WTC11 (cell line): ENCODE measurements at regions not wholly inside any gene's neighbourhood (a gene's known extent, or its start where the extent isn't known, plus 50 kb on each side); places are given as distances from the start of the nearest gene placed in this dataset.

ENCODE experiments used
- ATAC-seq: fragments of 200-7000 bp; cut with Tn5 transposase; 2 replicates; pipeline ENCODE4 v1.10.0; 2021; ENCODE audit warnings: mild to moderate bottlenecking, moderate library complexity
- CTCF ChIA-PET: fragments of 300-600 bp; sonication (Branson Sonifier 250); formaldehyde crosslinking; loops from one replicate; lab custom pipeline; 2021; ENCODE audit warnings: antibody characterized with exemption; lab: Charles Lee
- POLR2A ChIA-PET: fragments of 350-600 bp; sonication (Branson Sonifier 250); formaldehyde crosslinking; loops from one replicate; lab custom pipeline; 2021; ENCODE audit warnings: antibody characterized with exemption; lab: Charles Lee
- DNase-seq: peaks from one replicate; pipeline ENCODE4 v3.0.0; 2021; ENCODE audit warnings: low spot score
- H3K27ac Mint-ChIP-seq: 2 replicates; pipeline ENCODE4 v1.8.0; 2021; ENCODE audit warnings: mixed read lengths
- H3K27me3 Mint-ChIP-seq: 2 replicates; pipeline ENCODE4 v1.8.0; 2021; ENCODE audit warnings: low read depth, mild to moderate bottlenecking, moderate library complexity, mixed read lengths
- H3K36me3 Mint-ChIP-seq: 2 replicates; pipeline ENCODE4 v1.8.0; 2021; ENCODE audit warnings: mixed read lengths
- H3K4me1 Mint-ChIP-seq: 2 replicates; pipeline ENCODE4 v1.8.0; 2022; ENCODE audit warnings: mixed read lengths
- H3K4me3 Mint-ChIP-seq: 2 replicates; pipeline ENCODE4 v1.8.0; 2021; ENCODE audit warnings: mild to moderate bottlenecking, moderate library complexity, mixed read lengths
- H3K9me3 Mint-ChIP-seq: 2 replicates; pipeline ENCODE4 v1.8.0; 2021; ENCODE audit warnings: mixed read lengths
- CBFB ChIP-seq: sonication (generic); formaldehyde crosslinking; IDR thresholded peaks from 2 replicates; pipeline ENCODE4 v1.8.1; 2022; ENCODE audit warnings: mild to moderate bottlenecking, low read depth, missing genetic modification reagents
- FOXK1 ChIP-seq: sonication (generic); formaldehyde crosslinking; IDR thresholded peaks from 2 replicates; pipeline ENCODE4 v1.8.0; 2022; ENCODE audit warnings: mild to moderate bottlenecking, moderate library complexity, missing genetic modification reagents
- KAT7 ChIP-seq: sonication (generic); formaldehyde crosslinking; IDR thresholded peaks from 2 replicates; pipeline ENCODE4 v1.8.1; 2023; ENCODE audit warnings: missing genetic modification reagents, mild to moderate bottlenecking, borderline replicate concordance
- MYBL2 ChIP-seq: sonication (generic); formaldehyde crosslinking; IDR thresholded peaks from 2 replicates; pipeline ENCODE4 v1.8.1; 2023; ENCODE audit warnings: mild to moderate bottlenecking, moderate library complexity, missing genetic modification reagents
- OVOL2 ChIP-seq: fragments of 250-450 bp; sonication (Bioruptor Pico); IDR thresholded peaks from 2 replicates; pipeline ENCODE4 v1.9.0; 2021; ENCODE audit warnings: mild to moderate bottlenecking, borderline replicate concordance
- RELA ChIP-seq: sonication (generic); formaldehyde crosslinking; IDR thresholded peaks from 2 replicates; pipeline ENCODE4 v1.8.1; 2022; ENCODE audit warnings: missing genetic modification reagents, mild to moderate bottlenecking, borderline replicate concordance
- RORB ChIP-seq: fragments of 250-450 bp; sonication (Bioruptor Pico); IDR thresholded peaks from 2 replicates; pipeline ENCODE4 v1.9.0; 2021; ENCODE audit warnings: mild to moderate bottlenecking
- TP53 ChIP-seq: sonication (generic); formaldehyde crosslinking; IDR thresholded peaks from 2 replicates; pipeline ENCODE4 v1.8.1; 2023; ENCODE audit warnings: mild to moderate bottlenecking, missing genetic modification reagents
- ZNF121 ChIP-seq: sonication (generic); formaldehyde crosslinking; IDR thresholded peaks from 2 replicates; pipeline ENCODE4 v1.8.0; 2023; ENCODE audit warnings: missing genetic modification reagents
- ZNF232 ChIP-seq: sonication (generic); formaldehyde crosslinking; IDR thresholded peaks from 2 replicates; pipeline ENCODE4 v1.8.0; 2022; ENCODE audit warnings: mild to moderate bottlenecking, missing genetic modification reagents
- TF ChIP-seq, protein P1 (sequence below): fragments of 200-600 bp; IDR thresholded peaks from 2 replicates; pipeline ENCODE4 v1.8.0; 2022; ENCODE audit warnings: antibody characterized with exemption
- TF ChIP-seq, protein P2 (sequence below): sonication (generic); formaldehyde crosslinking; IDR thresholded peaks from 2 replicates; pipeline ENCODE4 v1.8.0; 2022; ENCODE audit warnings: mild to moderate bottlenecking, missing genetic modification reagents
- TF ChIP-seq, protein P3 (sequence below): sonication (generic); formaldehyde crosslinking; IDR thresholded peaks from 2 replicates; pipeline ENCODE4 v1.8.1; 2023; ENCODE audit warnings: mild to moderate bottlenecking, missing genetic modification reagents, borderline replicate concordance
- TF ChIP-seq, protein P4 (sequence below): sonication (generic); formaldehyde crosslinking; IDR thresholded peaks from 2 replicates; pipeline ENCODE4 v1.8.0; 2023; ENCODE audit warnings: missing genetic modification reagents
- TF ChIP-seq, protein P5 (sequence below): sonication (generic); formaldehyde crosslinking; IDR thresholded peaks from 2 replicates; pipeline ENCODE4 v1.8.0; 2023; ENCODE audit warnings: missing genetic modification reagents, mild to moderate bottlenecking, borderline replicate concordance
- TF ChIP-seq, protein P6 (sequence below): sonication (generic); formaldehyde crosslinking; IDR thresholded peaks from 2 replicates; pipeline ENCODE4 v1.8.1; 2022; ENCODE audit warnings: mild to moderate bottlenecking, missing genetic modification reagents, moderate library complexity, borderline replicate concordance
- TF ChIP-seq, protein P7 (sequence below): sonication (generic); formaldehyde crosslinking; IDR thresholded peaks from 2 replicates; pipeline ENCODE4 v1.8.1; 2022; ENCODE audit warnings: mild to moderate bottlenecking, moderate library complexity, missing genetic modification reagents
- TF ChIP-seq, protein P8 (sequence below): fragments of 250-450 bp; sonication (Bioruptor Pico); IDR thresholded peaks from 2 replicates; pipeline ENCODE4 v1.9.0; 2021; ENCODE audit warnings: moderate library complexity, mild to moderate bottlenecking, inconsistent platforms, borderline replicate concordance

DNA sequence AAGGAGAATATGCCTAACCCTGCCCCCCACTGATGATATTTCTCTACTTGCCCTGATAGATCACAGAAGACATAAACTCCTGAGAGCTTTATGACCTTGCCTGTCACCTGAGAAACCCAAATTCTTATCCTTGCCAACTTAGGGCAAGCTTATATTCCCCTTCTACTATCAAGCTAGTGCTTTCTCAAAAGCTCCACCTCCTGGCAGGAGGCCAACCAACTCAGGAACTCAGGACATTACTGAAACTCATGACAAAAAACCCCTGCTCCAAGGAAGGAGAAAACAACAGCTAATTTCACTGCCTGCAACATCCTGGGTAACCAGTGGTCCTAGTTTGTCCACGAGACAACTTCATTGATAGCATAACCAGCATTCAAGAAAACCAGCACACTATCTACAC is 60.9 kb upstream of the FSCB start:
- Mint-ChIP-seq H3K27me3 (no peaks in the 10 kb centered on the region), H3K4me3 (no peak overlapping the region), H3K4me1 (no peaks in the 10 kb centered on the region), H3K27ac (no peak overlapping the region), H3K36me3 (0 out of 2 replicates have a peak, but pooled peaks cover under 1% of the 10 kb centered on the region), H3K9me3 (peaks cover 41% of the 10 kb centered on the region)
- ChIA-PET CTCF (interaction anchor here (0.9 kb wide), 1 partner anchor 199 kb away, joined by 3 read pairs; no protein-coding TSS in a partner anchor), POLR2A (no interaction called here)
- TF ChIP-seq, protein P1, sequence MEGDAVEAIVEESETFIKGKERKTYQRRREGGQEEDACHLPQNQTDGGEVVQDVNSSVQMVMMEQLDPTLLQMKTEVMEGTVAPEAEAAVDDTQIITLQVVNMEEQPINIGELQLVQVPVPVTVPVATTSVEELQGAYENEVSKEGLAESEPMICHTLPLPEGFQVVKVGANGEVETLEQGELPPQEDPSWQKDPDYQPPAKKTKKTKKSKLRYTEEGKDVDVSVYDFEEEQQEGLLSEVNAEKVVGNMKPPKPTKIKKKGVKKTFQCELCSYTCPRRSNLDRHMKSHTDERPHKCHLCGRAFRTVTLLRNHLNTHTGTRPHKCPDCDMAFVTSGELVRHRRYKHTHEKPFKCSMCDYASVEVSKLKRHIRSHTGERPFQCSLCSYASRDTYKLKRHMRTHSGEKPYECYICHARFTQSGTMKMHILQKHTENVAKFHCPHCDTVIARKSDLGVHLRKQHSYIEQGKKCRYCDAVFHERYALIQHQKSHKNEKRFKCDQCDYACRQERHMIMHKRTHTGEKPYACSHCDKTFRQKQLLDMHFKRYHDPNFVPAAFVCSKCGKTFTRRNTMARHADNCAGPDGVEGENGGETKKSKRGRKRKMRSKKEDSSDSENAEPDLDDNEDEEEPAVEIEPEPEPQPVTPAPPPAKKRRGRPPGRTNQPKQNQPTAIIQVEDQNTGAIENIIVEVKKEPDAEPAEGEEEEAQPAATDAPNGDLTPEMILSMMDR, result no peak
- TF ChIP-seq, protein P2, sequence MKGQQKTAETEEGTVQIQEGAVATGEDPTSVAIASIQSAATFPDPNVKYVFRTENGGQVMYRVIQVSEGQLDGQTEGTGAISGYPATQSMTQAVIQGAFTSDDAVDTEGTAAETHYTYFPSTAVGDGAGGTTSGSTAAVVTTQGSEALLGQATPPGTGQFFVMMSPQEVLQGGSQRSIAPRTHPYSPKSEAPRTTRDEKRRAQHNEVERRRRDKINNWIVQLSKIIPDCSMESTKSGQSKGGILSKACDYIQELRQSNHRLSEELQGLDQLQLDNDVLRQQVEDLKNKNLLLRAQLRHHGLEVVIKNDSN (CRISPR knock-in tag), result no peak
- TF ChIP-seq RORB (CRISPR knock-in tag) (no peak), TP53 (CRISPR knock-in tag) (no peak), RELA (CRISPR knock-in tag) (no peak), KAT7 (no peak)
- TF ChIP-seq, protein P3, sequence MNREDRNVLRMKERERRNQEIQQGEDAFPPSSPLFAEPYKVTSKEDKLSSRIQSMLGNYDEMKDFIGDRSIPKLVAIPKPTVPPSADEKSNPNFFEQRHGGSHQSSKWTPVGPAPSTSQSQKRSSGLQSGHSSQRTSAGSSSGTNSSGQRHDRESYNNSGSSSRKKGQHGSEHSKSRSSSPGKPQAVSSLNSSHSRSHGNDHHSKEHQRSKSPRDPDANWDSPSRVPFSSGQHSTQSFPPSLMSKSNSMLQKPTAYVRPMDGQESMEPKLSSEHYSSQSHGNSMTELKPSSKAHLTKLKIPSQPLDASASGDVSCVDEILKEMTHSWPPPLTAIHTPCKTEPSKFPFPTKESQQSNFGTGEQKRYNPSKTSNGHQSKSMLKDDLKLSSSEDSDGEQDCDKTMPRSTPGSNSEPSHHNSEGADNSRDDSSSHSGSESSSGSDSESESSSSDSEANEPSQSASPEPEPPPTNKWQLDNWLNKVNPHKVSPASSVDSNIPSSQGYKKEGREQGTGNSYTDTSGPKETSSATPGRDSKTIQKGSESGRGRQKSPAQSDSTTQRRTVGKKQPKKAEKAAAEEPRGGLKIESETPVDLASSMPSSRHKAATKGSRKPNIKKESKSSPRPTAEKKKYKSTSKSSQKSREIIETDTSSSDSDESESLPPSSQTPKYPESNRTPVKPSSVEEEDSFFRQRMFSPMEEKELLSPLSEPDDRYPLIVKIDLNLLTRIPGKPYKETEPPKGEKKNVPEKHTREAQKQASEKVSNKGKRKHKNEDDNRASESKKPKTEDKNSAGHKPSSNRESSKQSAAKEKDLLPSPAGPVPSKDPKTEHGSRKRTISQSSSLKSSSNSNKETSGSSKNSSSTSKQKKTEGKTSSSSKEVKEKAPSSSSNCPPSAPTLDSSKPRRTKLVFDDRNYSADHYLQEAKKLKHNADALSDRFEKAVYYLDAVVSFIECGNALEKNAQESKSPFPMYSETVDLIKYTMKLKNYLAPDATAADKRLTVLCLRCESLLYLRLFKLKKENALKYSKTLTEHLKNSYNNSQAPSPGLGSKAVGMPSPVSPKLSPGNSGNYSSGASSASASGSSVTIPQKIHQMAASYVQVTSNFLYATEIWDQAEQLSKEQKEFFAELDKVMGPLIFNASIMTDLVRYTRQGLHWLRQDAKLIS (CRISPR knock-in tag), result no peak
- no peak for DNase-seq
- ATAC-seq, result no peak

DNA sequence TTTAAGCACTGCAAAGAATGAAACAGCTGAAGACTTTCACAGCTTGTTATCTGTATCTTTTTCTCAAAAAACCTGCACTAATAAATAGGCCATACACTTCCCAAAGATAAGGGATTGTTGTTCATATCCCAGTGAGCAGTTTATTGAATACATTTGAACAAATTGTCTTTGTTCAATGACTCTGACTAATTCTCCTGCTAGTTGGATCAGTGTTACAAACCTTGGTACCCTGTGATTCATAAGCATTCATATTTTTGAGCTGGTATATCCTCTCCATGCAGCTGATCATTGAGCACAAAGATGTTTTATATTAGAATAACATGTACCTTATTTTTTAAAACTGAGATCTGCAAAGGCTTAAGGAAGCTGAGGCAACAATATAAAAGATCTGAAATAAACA is 58.9 kb upstream of the FSCB start:
- peaks cover 25% of the 10 kb centered on the region for H3K9me3 Mint-ChIP-seq
- TF ChIP-seq, protein P4, sequence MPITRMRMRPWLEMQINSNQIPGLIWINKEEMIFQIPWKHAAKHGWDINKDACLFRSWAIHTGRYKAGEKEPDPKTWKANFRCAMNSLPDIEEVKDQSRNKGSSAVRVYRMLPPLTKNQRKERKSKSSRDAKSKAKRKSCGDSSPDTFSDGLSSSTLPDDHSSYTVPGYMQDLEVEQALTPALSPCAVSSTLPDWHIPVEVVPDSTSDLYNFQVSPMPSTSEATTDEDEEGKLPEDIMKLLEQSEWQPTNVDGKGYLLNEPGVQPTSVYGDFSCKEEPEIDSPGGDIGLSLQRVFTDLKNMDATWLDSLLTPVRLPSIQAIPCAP (CRISPR knock-in tag), result no peak
- TF ChIP-seq OVOL2 (CRISPR knock-in tag) (no peak), KAT7 (no peak), FOXK1 (CRISPR knock-in tag) (no peak), ZNF232 (CRISPR knock-in tag) (no peak), ZNF121 (CRISPR knock-in tag) (no peak), CBFB (no peak), MYBL2 (CRISPR knock-in tag) (no peak)
- TF ChIP-seq, protein P5, sequence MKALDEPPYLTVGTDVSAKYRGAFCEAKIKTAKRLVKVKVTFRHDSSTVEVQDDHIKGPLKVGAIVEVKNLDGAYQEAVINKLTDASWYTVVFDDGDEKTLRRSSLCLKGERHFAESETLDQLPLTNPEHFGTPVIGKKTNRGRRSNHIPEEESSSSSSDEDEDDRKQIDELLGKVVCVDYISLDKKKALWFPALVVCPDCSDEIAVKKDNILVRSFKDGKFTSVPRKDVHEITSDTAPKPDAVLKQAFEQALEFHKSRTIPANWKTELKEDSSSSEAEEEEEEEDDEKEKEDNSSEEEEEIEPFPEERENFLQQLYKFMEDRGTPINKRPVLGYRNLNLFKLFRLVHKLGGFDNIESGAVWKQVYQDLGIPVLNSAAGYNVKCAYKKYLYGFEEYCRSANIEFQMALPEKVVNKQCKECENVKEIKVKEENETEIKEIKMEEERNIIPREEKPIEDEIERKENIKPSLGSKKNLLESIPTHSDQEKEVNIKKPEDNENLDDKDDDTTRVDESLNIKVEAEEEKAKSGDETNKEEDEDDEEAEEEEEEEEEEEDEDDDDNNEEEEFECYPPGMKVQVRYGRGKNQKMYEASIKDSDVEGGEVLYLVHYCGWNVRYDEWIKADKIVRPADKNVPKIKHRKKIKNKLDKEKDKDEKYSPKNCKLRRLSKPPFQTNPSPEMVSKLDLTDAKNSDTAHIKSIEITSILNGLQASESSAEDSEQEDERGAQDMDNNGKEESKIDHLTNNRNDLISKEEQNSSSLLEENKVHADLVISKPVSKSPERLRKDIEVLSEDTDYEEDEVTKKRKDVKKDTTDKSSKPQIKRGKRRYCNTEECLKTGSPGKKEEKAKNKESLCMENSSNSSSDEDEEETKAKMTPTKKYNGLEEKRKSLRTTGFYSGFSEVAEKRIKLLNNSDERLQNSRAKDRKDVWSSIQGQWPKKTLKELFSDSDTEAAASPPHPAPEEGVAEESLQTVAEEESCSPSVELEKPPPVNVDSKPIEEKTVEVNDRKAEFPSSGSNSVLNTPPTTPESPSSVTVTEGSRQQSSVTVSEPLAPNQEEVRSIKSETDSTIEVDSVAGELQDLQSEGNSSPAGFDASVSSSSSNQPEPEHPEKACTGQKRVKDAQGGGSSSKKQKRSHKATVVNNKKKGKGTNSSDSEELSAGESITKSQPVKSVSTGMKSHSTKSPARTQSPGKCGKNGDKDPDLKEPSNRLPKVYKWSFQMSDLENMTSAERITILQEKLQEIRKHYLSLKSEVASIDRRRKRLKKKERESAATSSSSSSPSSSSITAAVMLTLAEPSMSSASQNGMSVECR (CRISPR knock-in tag), result no peak
- TF ChIP-seq, protein P2 (CRISPR knock-in tag), result no peak
- TF ChIP-seq, protein P6, sequence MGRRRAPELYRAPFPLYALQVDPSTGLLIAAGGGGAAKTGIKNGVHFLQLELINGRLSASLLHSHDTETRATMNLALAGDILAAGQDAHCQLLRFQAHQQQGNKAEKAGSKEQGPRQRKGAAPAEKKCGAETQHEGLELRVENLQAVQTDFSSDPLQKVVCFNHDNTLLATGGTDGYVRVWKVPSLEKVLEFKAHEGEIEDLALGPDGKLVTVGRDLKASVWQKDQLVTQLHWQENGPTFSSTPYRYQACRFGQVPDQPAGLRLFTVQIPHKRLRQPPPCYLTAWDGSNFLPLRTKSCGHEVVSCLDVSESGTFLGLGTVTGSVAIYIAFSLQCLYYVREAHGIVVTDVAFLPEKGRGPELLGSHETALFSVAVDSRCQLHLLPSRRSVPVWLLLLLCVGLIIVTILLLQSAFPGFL (CRISPR knock-in tag), result no peak
- TF ChIP-seq, protein P7, sequence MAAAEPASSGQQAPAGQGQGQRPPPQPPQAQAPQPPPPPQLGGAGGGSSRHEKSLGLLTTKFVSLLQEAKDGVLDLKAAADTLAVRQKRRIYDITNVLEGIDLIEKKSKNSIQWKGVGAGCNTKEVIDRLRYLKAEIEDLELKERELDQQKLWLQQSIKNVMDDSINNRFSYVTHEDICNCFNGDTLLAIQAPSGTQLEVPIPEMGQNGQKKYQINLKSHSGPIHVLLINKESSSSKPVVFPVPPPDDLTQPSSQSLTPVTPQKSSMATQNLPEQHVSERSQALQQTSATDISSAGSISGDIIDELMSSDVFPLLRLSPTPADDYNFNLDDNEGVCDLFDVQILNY (CRISPR knock-in tag), result no peak
- TF ChIP-seq, protein P8, sequence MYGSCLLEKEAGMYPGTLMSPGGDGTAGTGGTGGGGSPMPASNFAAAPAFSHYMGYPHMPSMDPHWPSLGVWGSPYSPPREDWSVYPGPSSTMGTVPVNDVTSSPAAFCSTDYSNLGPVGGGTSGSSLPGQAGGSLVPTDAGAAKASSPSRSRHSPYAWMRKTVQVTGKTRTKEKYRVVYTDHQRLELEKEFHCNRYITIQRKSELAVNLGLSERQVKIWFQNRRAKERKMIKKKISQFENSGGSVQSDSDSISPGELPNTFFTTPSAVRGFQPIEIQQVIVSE (CRISPR knock-in tag), result no peak
- no peaks in the 10 kb centered on the region for H3K27me3 Mint-ChIP-seq
- H3K27ac Mint-ChIP-seq, result no peak overlapping the region
- H3K4me3 Mint-ChIP-seq, result no peak overlapping the region
- ATAC-seq (no peak), DNase-seq (no peak)
- ChIA-PET POLR2A (no interaction called here), CTCF (no interaction called here)
- H3K36me3 Mint-ChIP-seq, result no peaks in the 10 kb centered on the region
- H3K4me1 Mint-ChIP-seq, result no peaks in the 10 kb centered on the region
